ENCODE measurements at regions not wholly inside any gene's neighbourhood (a gene's known extent, or its start where the extent isn't known, plus 50 kb on each side); places are given as distances from the start of the nearest gene placed in this dataset.

- Mint-ChIP-seq H3K4me1 (ENCODE audit: low read depth) (no peaks in the 10 kb centered on the region), H3K27me3 (no peaks in the 10 kb centered on the region), H3K36me3 (peaks cover 32% of the 10 kb centered on the region), H3K4me3 (no peak overlapping the region), H3K9me3 (peaks cover 15% of the 10 kb centered on the region), H3K27ac (no peak overlapping the region)
- intact Hi-C loops (cut with micrococcal nuclease), result no loop called here
- ChIA-PET POLR2A (no interaction called here), CTCF (interaction anchor here (0.7 kb wide), 1 partner anchor 526 kb away, joined by 3 read pairs; no protein-coding TSS in a partner anchor)
- no peak for DNase-seq
Measured at GRCh38 chr4:123283371-123283895, 113.2 kb upstream of the SPRY1 start.

- DNase-seq, result no peak
- intact Hi-C loops (cut with micrococcal nuclease), result no loop called here
- Mint-ChIP-seq H3K9me3 (peaks cover 21% of the 10 kb centered on the region), H3K4me3 (no peak overlapping the region), H3K4me1 (ENCODE audit: low read depth) (no peaks in the 10 kb centered on the region), H3K27ac (no peak overlapping the region), H3K27me3 (no peaks in the 10 kb centered on the region), H3K36me3 (peaks cover 37% of the 10 kb centered on the region)
- POLR2A ChIA-PET, result no interaction called here
- CTCF ChIA-PET, result no interaction called here
Measured at GRCh38 chr4:123284168-123284567, 112.4 kb upstream of the SPRY1 start.

GRCh38 chr4:123286903-123287466 lies 109.6 kb upstream of the SPRY1 start:
- ChIA-PET CTCF (no interaction called here), POLR2A (interaction anchor here (0.6 kb wide), 1 partner anchor 112 kb away, joined by 4 read pairs; no protein-coding TSS in a partner anchor)
- no peak overlapping the region for H3K4me3 Mint-ChIP-seq
- peaks cover 49% of the 10 kb centered on the region for H3K9me3 Mint-ChIP-seq
- DNase-seq, result no peak
- peaks cover 63% of the 10 kb centered on the region for H3K36me3 Mint-ChIP-seq
- intact Hi-C loops (cut with micrococcal nuclease), result no loop called here
- H3K4me1 Mint-ChIP-seq (ENCODE audit: low read depth), result no peaks in the 10 kb centered on the region
- no peak overlapping the region for H3K27ac Mint-ChIP-seq
- no peaks in the 10 kb centered on the region for H3K27me3 Mint-ChIP-seq

GRCh38 chr4:123288309-123289025 lies 108.1 kb upstream of the SPRY1 start:
- Mint-ChIP-seq H3K4me1 (ENCODE audit: low read depth) (no peaks in the 10 kb centered on the region), H3K36me3 (peaks cover 71% of the 10 kb centered on the region), H3K4me3 (no peak overlapping the region), H3K9me3 (peaks cover 53% of the 10 kb centered on the region), H3K27ac (no peak overlapping the region), H3K27me3 (no peaks in the 10 kb centered on the region)
- intact Hi-C loops (cut with micrococcal nuclease), result no loop called here
- ChIA-PET CTCF (no interaction called here), POLR2A (no interaction called here)
- no peak for DNase-seq

- intact Hi-C loops (cut with micrococcal nuclease), result no loop called here
- H3K9me3 Mint-ChIP-seq, result peaks cover 53% of the 10 kb centered on the region
- no peak overlapping the region for H3K4me3 Mint-ChIP-seq
- DNase-seq, result no peak
- peaks cover 67% of the 10 kb centered on the region for H3K36me3 Mint-ChIP-seq
- POLR2A ChIA-PET, result no interaction called here
- no peaks in the 10 kb centered on the region for H3K27me3 Mint-ChIP-seq
- no peak overlapping the region for H3K27ac Mint-ChIP-seq
- CTCF ChIA-PET, result no interaction called here
- no peaks in the 10 kb centered on the region for H3K4me1 Mint-ChIP-seq (ENCODE audit: low read depth)
Measured at GRCh38 chr4:123291329-123291728, 105.3 kb upstream of the SPRY1 start.

GRCh38 chr4:123297836-123298235 lies 98.8 kb upstream of the SPRY1 start:
- no peak for DNase-seq
- Mint-ChIP-seq H3K9me3 (no peaks in the 10 kb centered on the region), H3K36me3 (peaks cover 23% of the 10 kb centered on the region), H3K4me1 (ENCODE audit: low read depth) (no peaks in the 10 kb centered on the region), H3K27me3 (no peaks in the 10 kb centered on the region), H3K4me3 (no peak overlapping the region), H3K27ac (no peak overlapping the region)
- intact Hi-C loops (cut with micrococcal nuclease), result no loop called here
- POLR2A ChIA-PET, result no interaction called here
- CTCF ChIA-PET, result no interaction called here

GRCh38 chr4:123298261-123298660 lies 98.3 kb upstream of the SPRY1 start:
- Mint-ChIP-seq H3K27me3 (no peaks in the 10 kb centered on the region), H3K4me1 (ENCODE audit: low read depth) (no peaks in the 10 kb centered on the region), H3K4me3 (no peak overlapping the region), H3K9me3 (no peaks in the 10 kb centered on the region), H3K36me3 (peaks cover 22% of the 10 kb centered on the region), H3K27ac (no peak overlapping the region)
- no peak for DNase-seq
- intact Hi-C loops (cut with micrococcal nuclease), result no loop called here
- POLR2A ChIA-PET, result no interaction called here
- CTCF ChIA-PET, result no interaction called here

- no peaks in the 10 kb centered on the region for H3K27me3 Mint-ChIP-seq
- DNase-seq, result no peak
- no peak overlapping the region for H3K4me3 Mint-ChIP-seq
- ChIA-PET CTCF (no interaction called here), POLR2A (no interaction called here)
- H3K36me3 Mint-ChIP-seq, result peaks cover 17% of the 10 kb centered on the region
- H3K27ac Mint-ChIP-seq, result no peak overlapping the region
- H3K9me3 Mint-ChIP-seq, result no peaks in the 10 kb centered on the region
- no peaks in the 10 kb centered on the region for H3K4me1 Mint-ChIP-seq (ENCODE audit: low read depth)
- intact Hi-C loops (cut with micrococcal nuclease), result no loop called here
Measured at GRCh38 chr4:123298801-123299200, 97.8 kb upstream of the SPRY1 start.

- H3K27me3 Mint-ChIP-seq, result no peaks in the 10 kb centered on the region
- H3K36me3 Mint-ChIP-seq, result peaks cover 14% of the 10 kb centered on the region
- H3K4me1 Mint-ChIP-seq (ENCODE audit: low read depth), result no peaks in the 10 kb centered on the region
- ChIA-PET CTCF (no interaction called here), POLR2A (no interaction called here)
- DNase-seq, result no peak
- H3K4me3 Mint-ChIP-seq, result no peak overlapping the region
- H3K9me3 Mint-ChIP-seq, result no peaks in the 10 kb centered on the region
- intact Hi-C loops (cut with micrococcal nuclease), result no loop called here
- no peak overlapping the region for H3K27ac Mint-ChIP-seq
Measured at GRCh38 chr4:123299212-123299691, 97.3 kb upstream of the SPRY1 start.

GRCh38 chr4:123300222-123301039 lies 96.2 kb upstream of the SPRY1 start:
- Mint-ChIP-seq H3K36me3 (peaks cover 14% of the 10 kb centered on the region), H3K27ac (no peak overlapping the region), H3K27me3 (no peaks in the 10 kb centered on the region), H3K9me3 (no peaks in the 10 kb centered on the region), H3K4me1 (ENCODE audit: low read depth) (no peaks in the 10 kb centered on the region), H3K4me3 (no peak overlapping the region)
- ChIA-PET POLR2A (no interaction called here), CTCF (no interaction called here)
- intact Hi-C loops (cut with micrococcal nuclease), result no loop called here
- DNase-seq, result no peak

- POLR2A ChIA-PET, result no interaction called here
- no peak for DNase-seq
- Mint-ChIP-seq H3K9me3 (no peaks in the 10 kb centered on the region), H3K36me3 (peaks cover 17% of the 10 kb centered on the region), H3K27ac (no peak overlapping the region), H3K27me3 (no peaks in the 10 kb centered on the region), H3K4me3 (no peak overlapping the region), H3K4me1 (ENCODE audit: low read depth) (no peaks in the 10 kb centered on the region)
- CTCF ChIA-PET, result no interaction called here
- intact Hi-C loops (cut with micrococcal nuclease), result no loop called here
Measured at GRCh38 chr4:123301923-123302322, 94.7 kb upstream of the SPRY1 start.

GRCh38 chr4:123304151-123304964 lies 92.2 kb upstream of the SPRY1 start:
- H3K27ac Mint-ChIP-seq, result no peak overlapping the region
- intact Hi-C loops (cut with micrococcal nuclease), result no loop called here
- no peaks in the 10 kb centered on the region for H3K27me3 Mint-ChIP-seq
- POLR2A ChIA-PET, result no interaction called here
- DNase-seq, result no peak
- peaks cover 25% of the 10 kb centered on the region for H3K36me3 Mint-ChIP-seq
- H3K9me3 Mint-ChIP-seq, result no peaks in the 10 kb centered on the region
- H3K4me1 Mint-ChIP-seq (ENCODE audit: low read depth), result no peaks in the 10 kb centered on the region
- H3K4me3 Mint-ChIP-seq, result no peak overlapping the region
- CTCF ChIA-PET, result no interaction called here
